Esophagus squamous epithelium (tissue), 4 donors: ENCODE measurements at regions not wholly inside any gene's neighbourhood (a gene's known extent, or its start where the extent isn't known, plus 50 kb on each side); places are given as distances from the start of the nearest gene placed in this dataset.

Experiments
- CTCF ChIP-seq, 6 experiments: fragments of 450-650 bp in 4 of 6; fragments of 200-600 bp in 2 of 6; sonication (generic) in 2 of 6; IDR thresholded peaks; one replicate each; pipeline ENCODE4 v1.5.1; 2016 to 2019; ENCODE audit warnings: antibody characterized with exemption in 6 of 6, mild to moderate bottlenecking in 4 of 6, moderate library complexity in 4 of 6
- POLR2A ChIP-seq, 4 donors: fragments of 450-650 bp; IDR thresholded peaks; one replicate each; pipeline ENCODE4 v1.6.1; 2017; ENCODE audit warnings: antibody characterized with exemption in 4 of 4, mild to moderate bottlenecking in 4 of 4, moderate library complexity in 3 of 4

DNA sequence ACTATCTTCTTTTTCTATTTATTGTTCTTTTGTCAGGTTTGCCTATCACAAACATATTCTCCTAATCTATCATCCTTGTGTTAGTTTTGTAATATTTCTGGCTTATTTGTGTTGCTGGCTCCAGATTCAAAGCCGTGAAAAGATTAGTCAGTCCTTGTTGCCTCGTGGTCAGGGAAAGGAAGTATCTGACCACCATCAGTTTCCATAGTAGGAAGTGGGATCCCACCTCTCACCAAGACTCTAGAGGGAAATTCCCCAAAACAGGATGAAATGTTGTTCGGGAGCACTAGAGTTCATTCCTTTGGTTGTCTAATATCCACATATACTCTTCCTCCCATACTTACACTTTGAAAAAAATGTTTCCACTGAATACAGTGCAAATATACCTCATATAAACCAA lies 131.0 kb upstream of the HUWE1 start:
- TF ChIP-seq CTCF (IDR thresholded peaks at IDR 0.05), result no peak
- no peak for TF ChIP-seq POLR2A (IDR thresholded peaks at IDR 0.05)
